Body of pancreas (tissue), 4 donors: ENCODE measurements at regions not wholly inside any gene's neighbourhood (a gene's known extent, or its start where the extent isn't known, plus 50 kb on each side); places are given as distances from the start of the nearest gene placed in this dataset.

Experiments used
- ATAC-seq: fragments of 150-250 bp; one replicate; pipeline ENCODE4 v1.9.1; 2016
- DNase-seq, 4 donors: peaks; one replicate each; pipeline ENCODE4 v3.0.0-alpha.2; 2019
- H3K27ac ChIP-seq, 4 donors: fragments of 200-600 bp; sonication (generic); 1 replicate in 3 of 4; 2 replicates in 1 of 4; pipeline versions ENCODE4 v1.5.1 to v1.6.1; 2016 to 2019; ENCODE audit warnings: mild to moderate bottlenecking in 1 of 4, mixed read lengths in 1 of 4, moderate library complexity in 1 of 4
- H3K27me3 ChIP-seq, 2 donors: fragments of 200-600 bp; sonication (generic); one replicate each; pipeline ENCODE4 v1.6.0; 2016; ENCODE audit warnings: mild to moderate bottlenecking in 1 of 2
- H3K36me3 ChIP-seq, 2 donors: fragments of 200-600 bp; sonication (generic); replicated peaks in 1 of 2; 2 replicates each; pipeline ENCODE4 v1.5.1; 2016; ENCODE audit warnings: low read depth in 2 of 2; ENCODE audit not compliant: insufficient read depth in 1 of 2
- H3K4me1 ChIP-seq: fragments of 200-600 bp; sonication (generic); one replicate; pipeline ENCODE4 v1.6.0; 2016
- H3K4me3 ChIP-seq, 2 donors: fragments of 200-600 bp; sonication (generic); 1 replicate in 1 of 2; 2 replicates in 1 of 2; pipeline ENCODE4 v1.5.1; 2016 to 2019
- H3K9me3 ChIP-seq, 3 donors: fragments of 200-600 bp; sonication (generic); 1 replicate in 2 of 3; 2 replicates in 1 of 3; pipeline ENCODE4 v1.5.1; 2016
- CTCF ChIP-seq, 7 experiments: fragments of 450-650 bp in 4 of 7; fragments of 200-600 bp in 3 of 7; sonication (generic) in 3 of 7; IDR thresholded peaks; one replicate each; pipeline ENCODE4 v1.5.1; 2016 to 2019; ENCODE audit warnings: antibody characterized with exemption in 7 of 7
- POLR2A ChIP-seq, 3 donors: fragments of 450-650 bp; IDR thresholded peaks; one replicate each; pipeline ENCODE4 v1.6.1; 2016; ENCODE audit warnings: antibody characterized with exemption in 3 of 3, mild to moderate bottlenecking in 2 of 3
- WGBS, 2 donors: methylation state at CpG; one replicate each; pipeline ENCODE4 v1.1.5; 2017; 5-methylcytosine and 5-hydroxymethylcytosine counted together
- intact Hi-C: fragments of 100-400 bp; cut with DNase I; formaldehyde crosslinking; loops from one replicate; pipeline ENCODE4 v1.15.1; 2023

- Histone ChIP-seq H3K4me3 (no peak overlapping the region), H3K27me3 (no peaks in the 10 kb centered on the region), H3K27ac (no peak overlapping the region), H3K36me3 (no peaks in the 10 kb centered on the region), H3K9me3 (no peaks in the 10 kb centered on the region), H3K4me1 (no peaks in the 10 kb centered on the region)
- DNase-seq: no peak
- no peak for ATAC-seq
- intact Hi-C loops: no loop called here
- TF ChIP-seq CTCF (IDR thresholded peaks at IDR 0.05) (no peak), POLR2A (IDR thresholded peaks at IDR 0.05) (no peak)
- WGBS, 2 donors: 73 to 84% methylated on average over 7 of the region's 7 CpGs
Observed at GRCh38 chr5:96506866-96507527, 73.9 kb upstream of the PCSK1 start.

GRCh38 chr5:96509316-96509715 lies 76.3 kb upstream of the PCSK1 start:
- whole genome bisulfite sequencing, 2 donors: 0% methylated on average over 1 of the region's 1 CpG
- no peaks in the 10 kb centered on the region for H3K4me1 ChIP-seq
- H3K36me3 ChIP-seq: no peaks in the 10 kb centered on the region
- no peaks in the 10 kb centered on the region for H3K27me3 ChIP-seq
- no peak for TF ChIP-seq CTCF (IDR thresholded peaks at IDR 0.05)
- ATAC-seq: no peak
- H3K4me3 ChIP-seq: no peak overlapping the region
- H3K9me3 ChIP-seq: no peaks in the 10 kb centered on the region
- no peak overlapping the region for H3K27ac ChIP-seq
- no peak for DNase-seq
- intact Hi-C loops: no loop called here

GRCh38 chr5:96509721-96510350 lies 76.8 kb upstream of the PCSK1 start:
- ATAC-seq (no peak), DNase-seq (no peak)
- no peak for TF ChIP-seq POLR2A (IDR thresholded peaks at IDR 0.05)
- TF ChIP-seq CTCF (IDR thresholded peaks at IDR 0.05): no peak
- no peaks in the 10 kb centered on the region for H3K4me1 ChIP-seq
- H3K27me3 ChIP-seq: no peaks in the 10 kb centered on the region
- WGBS, 2 donors: 53 to 54% methylated on average over 5 of the region's 5 CpGs
- H3K27ac ChIP-seq: no peak overlapping the region
- no peaks in the 10 kb centered on the region for H3K9me3 ChIP-seq
- H3K36me3 ChIP-seq: no peaks in the 10 kb centered on the region
- no peak overlapping the region for H3K4me3 ChIP-seq
- intact Hi-C loops: no loop called here

DNA sequence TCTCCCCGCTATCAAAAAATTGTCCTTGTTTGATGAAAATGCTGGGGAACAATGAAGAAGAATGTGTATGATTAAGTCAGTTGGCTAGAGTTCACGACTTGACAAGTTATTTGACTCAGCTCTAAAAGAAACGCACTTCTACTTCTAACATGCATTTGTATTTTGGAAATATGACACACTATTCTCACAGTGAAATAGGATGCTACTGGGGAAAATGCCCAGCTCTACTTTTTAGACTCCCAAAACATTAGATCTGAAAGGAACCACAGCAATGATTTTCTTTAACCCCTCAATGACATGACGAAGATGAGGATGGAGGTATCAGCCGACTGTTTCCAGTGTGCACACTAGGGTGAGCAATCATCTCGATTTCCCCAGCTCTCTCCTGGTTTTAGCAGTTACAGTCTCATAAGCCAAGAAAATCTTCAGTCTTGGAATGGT lies 83.6 kb upstream of the PCSK1 start:
- H3K4me1 ChIP-seq: no peaks in the 10 kb centered on the region
- H3K4me3 ChIP-seq: no peak overlapping the region
- DNase-seq: no peak
- no peaks in the 10 kb centered on the region for H3K9me3 ChIP-seq
- no peak for ATAC-seq
- H3K27ac ChIP-seq: no peak overlapping the region
- H3K36me3 ChIP-seq: no peaks in the 10 kb centered on the region
- 79 to 83% methylated on average over 6 of the region's 6 CpGs for WGBS, 2 donors
- intact Hi-C loops: no loop called here
- TF ChIP-seq CTCF (IDR thresholded peaks at IDR 0.05): no peak
- no peak for TF ChIP-seq POLR2A (IDR thresholded peaks at IDR 0.05)
- no peaks in the 10 kb centered on the region for H3K27me3 ChIP-seq

GRCh38 chr5:96517295-96517694 lies 84.2 kb upstream of the PCSK1 start:
- intact Hi-C loops: no loop called here
- TF ChIP-seq POLR2A (IDR thresholded peaks at IDR 0.05): no peak
- TF ChIP-seq CTCF (IDR thresholded peaks at IDR 0.05): no peak
- Histone ChIP-seq H3K36me3 (no peaks in the 10 kb centered on the region), H3K27me3 (no peaks in the 10 kb centered on the region), H3K4me1 (no peaks in the 10 kb centered on the region), H3K27ac (no peak overlapping the region), H3K4me3 (no peak overlapping the region), H3K9me3 (no peaks in the 10 kb centered on the region)
- ATAC-seq: no peak
- DNase-seq: no peak
- 40 to 44% methylated on average over 4 of the region's 4 CpGs for WGBS, 2 donors
